ENCODE measurements at regions not wholly inside any gene's neighbourhood (a gene's known extent, or its start where the extent isn't known, plus 50 kb on each side); places are given as distances from the start of the nearest gene placed in this dataset.

DNA sequence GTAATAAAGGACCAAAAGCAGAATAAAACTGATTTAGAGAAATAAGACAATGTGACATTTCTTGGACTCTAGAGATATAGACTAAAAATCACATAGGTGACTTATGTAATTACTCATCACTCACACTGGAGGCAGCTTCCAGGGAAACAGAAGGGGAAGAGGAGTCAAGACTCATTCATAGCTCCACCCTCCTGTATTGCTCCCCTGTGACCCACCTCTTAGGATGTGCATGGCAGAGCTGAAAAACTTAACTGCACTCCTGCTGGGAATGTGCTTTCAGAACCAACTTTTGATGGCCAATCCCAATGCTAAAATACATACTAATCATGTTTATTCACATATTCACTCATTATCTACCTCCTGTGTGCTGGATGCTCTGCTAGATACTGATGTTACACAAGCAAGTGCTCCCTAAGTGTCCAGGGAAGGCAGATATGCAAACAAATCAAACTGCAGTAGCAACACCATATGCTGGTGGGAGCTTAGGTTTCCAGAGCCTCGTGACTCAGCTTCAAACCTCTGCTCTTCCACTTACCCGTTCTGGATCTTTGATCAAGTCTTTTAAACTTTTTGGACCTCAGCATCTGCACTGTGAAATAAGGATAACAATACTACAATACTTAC lies 316.1 kb downstream of the GALC start:
- Mint-ChIP-seq H3K27ac (no peak overlapping the region), H3K9me3 (ENCODE audit: low read depth) (peaks cover 1% of the 10 kb centered on the region), H3K4me3 (no peak overlapping the region), H3K36me3 (ENCODE audit: low read depth) (no peaks in the 10 kb centered on the region), H3K4me1 (no peaks in the 10 kb centered on the region), H3K27me3 (no peaks in the 10 kb centered on the region)
- POLR2A ChIA-PET = interaction anchor here (0.6 kb wide), 1 partner anchor 151 kb away, joined by 3 read pairs; no protein-coding TSS in a partner anchor
- CTCF ChIA-PET = no interaction called here
- intact Hi-C loops (cut with DNase I, micrococcal nuclease) = no loop called here
- DNase-seq (no peak), ATAC-seq (no peak)

GRCh38 chr14:87667659-87668058 lies 325.3 kb downstream of the GALC start:
- Mint-ChIP-seq H3K4me3 (no peak overlapping the region), H3K9me3 (ENCODE audit: low read depth) (peaks cover 9% of the 10 kb centered on the region), H3K4me1 (no peaks in the 10 kb centered on the region), H3K27ac (no peak overlapping the region), H3K36me3 (ENCODE audit: low read depth) (no peaks in the 10 kb centered on the region), H3K27me3 (no peaks in the 10 kb centered on the region)
- intact Hi-C loops (cut with DNase I, micrococcal nuclease) = no loop called here
- ATAC-seq (no peak), DNase-seq (no peak)
- CTCF ChIA-PET = no interaction called here
- POLR2A ChIA-PET = no interaction called here

- intact Hi-C loops (cut with DNase I, micrococcal nuclease) = no loop called here
- ATAC-seq (no peak), DNase-seq (no peak)
- Mint-ChIP-seq H3K36me3 (ENCODE audit: low read depth) (no peaks in the 10 kb centered on the region), H3K27me3 (no peaks in the 10 kb centered on the region), H3K4me1 (no peaks in the 10 kb centered on the region), H3K4me3 (no peak overlapping the region), H3K9me3 (ENCODE audit: low read depth) (peaks cover 8% of the 10 kb centered on the region), H3K27ac (no peak overlapping the region)
- ChIA-PET POLR2A (no interaction called here), CTCF (no interaction called here)
These were observed 336.7 kb downstream of the GALC start for GRCh38 chr14:87656315-87656714.

GRCh38 chr14:87652278-87652677 lies 340.7 kb downstream of the GALC start:
- no peak overlapping the region for H3K27ac Mint-ChIP-seq
- intact Hi-C loops (cut with DNase I, micrococcal nuclease) = no loop called here
- ChIA-PET POLR2A (no interaction called here), CTCF (no interaction called here)
- no peak overlapping the region for H3K4me3 Mint-ChIP-seq
- no peaks in the 10 kb centered on the region for H3K36me3 Mint-ChIP-seq (ENCODE audit: low read depth)
- no peak for ATAC-seq
- H3K4me1 Mint-ChIP-seq = no peaks in the 10 kb centered on the region
- no peak for DNase-seq
- no peaks in the 10 kb centered on the region for H3K27me3 Mint-ChIP-seq
- H3K9me3 Mint-ChIP-seq (ENCODE audit: low read depth) = peaks cover 13% of the 10 kb centered on the region

DNA sequence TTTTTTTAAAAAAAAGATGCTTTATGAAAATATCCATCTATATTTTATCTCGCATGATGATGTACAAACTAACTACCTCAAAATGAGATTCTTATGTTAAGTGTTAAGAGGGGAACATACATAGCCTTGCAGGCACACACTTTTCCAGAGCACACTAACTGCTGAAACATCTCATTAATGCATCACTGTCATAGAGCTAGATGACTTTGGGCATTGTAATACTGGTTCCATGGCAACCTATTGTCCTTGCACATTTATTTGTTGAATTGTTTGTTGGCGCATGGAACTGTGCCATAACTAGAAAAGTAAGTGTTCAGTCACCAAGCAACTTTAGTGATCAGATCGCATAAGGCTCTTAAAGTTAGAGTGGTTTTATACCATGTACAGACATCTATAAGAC lies 348.3 kb downstream of the GALC start:
- Mint-ChIP-seq H3K4me3 (no peak overlapping the region), H3K36me3 (ENCODE audit: low read depth) (no peaks in the 10 kb centered on the region), H3K9me3 (ENCODE audit: low read depth) (peaks cover 10% of the 10 kb centered on the region), H3K4me1 (no peaks in the 10 kb centered on the region), H3K27me3 (no peaks in the 10 kb centered on the region), H3K27ac (no peak overlapping the region)
- DNase-seq = no peak
- ATAC-seq = no peak
- POLR2A ChIA-PET = no interaction called here
- CTCF ChIA-PET = no interaction called here
- intact Hi-C loops (cut with DNase I, micrococcal nuclease) = no loop called here

GRCh38 chr14:87643005-87643404 lies 350.0 kb downstream of the GALC start:
- Mint-ChIP-seq H3K27me3 (no peaks in the 10 kb centered on the region), H3K36me3 (ENCODE audit: low read depth) (no peaks in the 10 kb centered on the region), H3K4me1 (no peaks in the 10 kb centered on the region), H3K9me3 (ENCODE audit: low read depth) (peaks cover 2% of the 10 kb centered on the region), H3K27ac (no peak overlapping the region), H3K4me3 (no peak overlapping the region)
- POLR2A ChIA-PET = no interaction called here
- no peak for ATAC-seq
- intact Hi-C loops (cut with DNase I, micrococcal nuclease) = no loop called here
- CTCF ChIA-PET = no interaction called here
- no peak for DNase-seq

DNA sequence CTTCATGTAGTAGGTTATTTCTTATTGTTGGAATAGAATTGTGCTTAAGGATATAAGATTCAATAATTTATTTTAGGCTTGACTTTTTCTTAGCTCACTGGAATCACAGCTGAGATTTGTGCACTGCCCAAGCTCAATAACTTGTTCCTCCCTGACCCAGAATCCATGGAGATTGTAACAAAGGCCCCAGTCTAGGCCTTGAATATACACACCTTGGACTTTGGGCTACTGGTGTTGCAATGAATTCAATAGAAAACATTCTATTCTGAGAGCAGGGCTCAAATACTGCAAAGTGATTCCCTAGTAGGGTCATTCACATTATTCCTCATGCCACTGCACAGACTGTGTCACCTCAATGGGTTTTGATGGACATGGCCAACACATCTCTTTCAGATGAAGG lies 352.4 kb downstream of the GALC start:
- no peak overlapping the region for H3K4me3 Mint-ChIP-seq
- intact Hi-C loops (cut with DNase I, micrococcal nuclease) = no loop called here
- H3K9me3 Mint-ChIP-seq (ENCODE audit: low read depth) = peaks cover 2% of the 10 kb centered on the region
- no peaks in the 10 kb centered on the region for H3K27me3 Mint-ChIP-seq
- DNase-seq (no peak), ATAC-seq (no peak)
- H3K4me1 Mint-ChIP-seq = no peaks in the 10 kb centered on the region
- H3K36me3 Mint-ChIP-seq (ENCODE audit: low read depth) = no peaks in the 10 kb centered on the region
- CTCF ChIA-PET = interaction anchor here (0.6 kb wide), 1 partner anchor 418 kb away, joined by 5 read pairs; no protein-coding TSS in a partner anchor
- no peak overlapping the region for H3K27ac Mint-ChIP-seq
- POLR2A ChIA-PET = interaction anchor here (0.9 kb wide), 1 partner anchor 22 kb away, joined by 3 read pairs; no protein-coding TSS in a partner anchor

DNA sequence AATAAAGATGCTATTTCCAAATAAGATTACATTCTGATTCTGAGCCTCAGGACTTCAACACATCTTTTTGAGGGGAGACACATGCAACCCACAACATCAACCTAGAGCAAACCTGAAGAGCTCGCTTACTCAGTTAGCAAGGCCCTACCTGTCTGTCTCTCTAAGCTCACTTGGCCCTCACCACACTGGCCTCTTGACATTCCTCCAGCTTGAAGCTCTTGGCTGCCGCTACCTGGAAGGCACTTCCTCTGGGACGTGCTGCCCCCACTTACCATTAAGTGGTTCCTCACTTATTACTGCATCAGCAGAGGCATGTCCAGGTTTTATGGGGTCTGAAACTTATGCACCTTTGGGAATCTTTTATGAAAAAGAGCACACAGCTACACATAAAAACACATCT lies 354.8 kb downstream of the GALC start:
- Mint-ChIP-seq H3K4me3 (no peak overlapping the region), H3K9me3 (ENCODE audit: low read depth) (peaks cover 2% of the 10 kb centered on the region), H3K27me3 (no peaks in the 10 kb centered on the region), H3K36me3 (ENCODE audit: low read depth) (no peaks in the 10 kb centered on the region), H3K27ac (no peak overlapping the region), H3K4me1 (no peaks in the 10 kb centered on the region)
- CTCF ChIA-PET = no interaction called here
- DNase-seq (no peak), ATAC-seq (no peak)
- intact Hi-C loops (cut with DNase I, micrococcal nuclease) = no loop called here
- POLR2A ChIA-PET = no interaction called here

DNA sequence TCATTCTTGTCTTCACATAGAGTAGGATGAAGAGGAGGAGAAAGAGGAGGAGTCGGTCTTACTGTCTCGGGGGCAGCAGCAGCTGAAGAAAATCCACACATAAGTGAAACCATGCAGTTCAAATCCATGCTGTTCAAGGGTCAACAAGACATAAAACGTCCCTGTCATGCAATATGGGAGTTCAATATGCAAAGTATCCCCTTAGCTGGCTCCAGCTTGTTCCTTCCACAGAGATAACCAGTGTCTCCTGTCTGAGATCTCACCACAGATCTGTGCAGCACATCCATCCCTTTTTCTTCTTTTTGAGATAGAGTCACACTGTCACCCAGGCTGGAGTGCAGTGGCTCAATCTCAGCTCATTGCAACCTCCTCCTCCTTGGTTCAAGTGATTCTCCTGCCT lies 357.5 kb downstream of the GALC start:
- H3K27me3 Mint-ChIP-seq = no peaks in the 10 kb centered on the region
- no peak overlapping the region for H3K4me3 Mint-ChIP-seq
- intact Hi-C loops (cut with DNase I, micrococcal nuclease) = no loop called here
- ChIA-PET POLR2A (no interaction called here), CTCF (no interaction called here)
- no peak overlapping the region for H3K27ac Mint-ChIP-seq
- H3K4me1 Mint-ChIP-seq = no peaks in the 10 kb centered on the region
- peaks cover 2% of the 10 kb centered on the region for H3K9me3 Mint-ChIP-seq (ENCODE audit: low read depth)
- no peak for ATAC-seq
- no peak for DNase-seq
- no peaks in the 10 kb centered on the region for H3K36me3 Mint-ChIP-seq (ENCODE audit: low read depth)

DNA sequence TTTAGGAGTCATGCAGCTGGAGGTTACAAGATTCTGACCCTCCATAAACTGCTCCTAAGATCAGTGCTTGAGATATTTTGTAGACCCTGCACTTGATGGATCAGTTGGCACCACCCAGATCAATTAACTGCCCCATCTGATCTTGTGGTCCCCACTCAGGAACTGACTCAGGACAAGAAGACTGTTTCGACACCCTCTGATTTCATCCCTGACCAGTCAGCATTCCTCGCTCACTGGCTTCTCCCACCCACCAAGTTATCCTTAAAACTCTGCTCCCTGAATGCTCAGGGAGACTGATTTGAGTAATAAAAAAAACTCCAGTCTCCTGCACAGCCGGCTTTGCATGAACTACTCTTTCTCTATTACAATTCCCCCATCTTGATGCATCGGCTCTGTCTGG lies 360.2 kb downstream of the GALC start:
- intact Hi-C loops (cut with DNase I, micrococcal nuclease) = no loop called here
- ChIA-PET POLR2A (no interaction called here), CTCF (no interaction called here)
- H3K9me3 Mint-ChIP-seq (ENCODE audit: low read depth) = peaks cover 2% of the 10 kb centered on the region
- H3K4me1 Mint-ChIP-seq = no peaks in the 10 kb centered on the region
- H3K27me3 Mint-ChIP-seq = no peaks in the 10 kb centered on the region
- H3K4me3 Mint-ChIP-seq = no peak overlapping the region
- no peak overlapping the region for H3K27ac Mint-ChIP-seq
- ATAC-seq = no peak
- no peak for DNase-seq
- H3K36me3 Mint-ChIP-seq (ENCODE audit: low read depth) = no peaks in the 10 kb centered on the region

- peaks cover 2% of the 10 kb centered on the region for H3K27me3 Mint-ChIP-seq
- ChIA-PET POLR2A (no interaction called here), CTCF (no interaction called here)
- intact Hi-C loops (cut with DNase I, micrococcal nuclease) = no loop called here
- ATAC-seq = no peak
- no peaks in the 10 kb centered on the region for H3K36me3 Mint-ChIP-seq (ENCODE audit: low read depth)
- no peak for DNase-seq
- H3K9me3 Mint-ChIP-seq (ENCODE audit: low read depth) = peaks cover 5% of the 10 kb centered on the region
- H3K4me3 Mint-ChIP-seq = no peak overlapping the region
- no peaks in the 10 kb centered on the region for H3K4me1 Mint-ChIP-seq
- H3K27ac Mint-ChIP-seq = no peak overlapping the region
These were observed 362.1 kb downstream of the GALC start for GRCh38 chr14:87630846-87631245.

GRCh38 chr14:87629788-87630187 lies 363.2 kb downstream of the GALC start:
- ATAC-seq = no peak

GRCh38 chr14:87628780-87629179 lies 364.2 kb downstream of the GALC start:
- Mint-ChIP-seq H3K4me3 (no peak overlapping the region), H3K36me3 (ENCODE audit: low read depth) (no peaks in the 10 kb centered on the region), H3K4me1 (no peaks in the 10 kb centered on the region), H3K27ac (no peak overlapping the region), H3K27me3 (peaks cover 2% of the 10 kb centered on the region), H3K9me3 (ENCODE audit: low read depth) (peaks cover 3% of the 10 kb centered on the region)
- intact Hi-C loops (cut with DNase I, micrococcal nuclease) = no loop called here
- ChIA-PET CTCF (interaction anchor here (1.4 kb wide), 1 partner anchor 13 kb away, joined by 3 read pairs; no protein-coding TSS in a partner anchor), POLR2A (no interaction called here)
- DNase-seq (no peak), ATAC-seq (no peak)

More at GRCh38 chr14:87629788-87630187, 363.2 kb downstream of the GALC start:
- H3K4me3 Mint-ChIP-seq = no peak overlapping the region
- CTCF ChIA-PET = no interaction called here
- no peaks in the 10 kb centered on the region for H3K36me3 Mint-ChIP-seq (ENCODE audit: low read depth)
- no peak for DNase-seq
- no peak overlapping the region for H3K27ac Mint-ChIP-seq
- POLR2A ChIA-PET = no interaction called here
- peaks cover 2% of the 10 kb centered on the region for H3K27me3 Mint-ChIP-seq
- H3K9me3 Mint-ChIP-seq (ENCODE audit: low read depth) = peaks cover 5% of the 10 kb centered on the region
- intact Hi-C loops (cut with DNase I, micrococcal nuclease) = no loop called here
- no peaks in the 10 kb centered on the region for H3K4me1 Mint-ChIP-seq
